K562 (cell line): ENCODE measurements at regions not wholly inside any gene's neighbourhood (a gene's known extent, or its start where the extent isn't known, plus 50 kb on each side); places are given as distances from the start of the nearest gene placed in this dataset.

Experiments used
- ATAC-seq: fragments of 200-7000 bp; cut with Tn5 transposase; 3 replicates; pipeline ENCODE4 v1.9.1; 2020; ENCODE audit warnings: moderate library complexity
- BruUV-seq: library from RNA; stranded (reverse); fragments of 400-500 nt; replicated peaks from 2 replicates; lab custom pipeline; 2021; lab: Mats Ljungman, UMichigan
- CTCF ChIA-PET: fragments of 300-600 bp; formaldehyde crosslinking; extraction: SDS; loops from one replicate; lab custom pipeline; 2021; ENCODE audit warnings: low intra/inter-chr PET ratio; lab: Yijun Ruan, JAX
- POLR2A ChIA-PET: fragments of 300-600, 350-650 bp; sonication (Branson Sonifier 250); formaldehyde crosslinking; extraction: SDS; loops from one replicate; lab custom pipeline; 2021; ENCODE audit warnings: antibody characterized with exemption, inconsistent platforms; lab: Yijun Ruan, JAX
- DNase-seq, 4 experiments: peaks; one replicate each; pipeline versions ENCODE4 v3.0.0 to v3.0.0-alpha.2; 2011 to 2018; ENCODE audit warnings: low spot score in 3 of 4, mixed read lengths in 3 of 4; ENCODE audit errors: extremely low read depth in 1 of 4
- FAIRE-seq: peaks from 2 replicates; lab custom pipeline; 2011; peaks lifted over from hg19 to GRCh38; lab: Jason Lieb, UNC
- H2AFZ ChIP-seq: 2 replicates; pipeline ENCODE4 v1.6.0; 2011; ENCODE audit warnings: low read depth, low read length, control low read depth, inconsistent platforms
- H3K27ac ChIP-seq: fragments of 200-600 bp; 3 replicates; pipeline ENCODE4 v1.8.0; 2011; ENCODE audit warnings: low read depth, mild to moderate bottlenecking, control low read depth, inconsistent platforms, low read length, moderate library complexity, mixed read lengths; ENCODE audit errors: extremely low read depth
- H3K27me3 ChIP-seq, 2 experiments: fragments of 300-600 bp in 1 of 2; 2 replicates in 1 of 2; 3 replicates in 1 of 2; pipeline versions ENCODE4 v1.6.0 to v1.8.0; 2011; ENCODE audit warnings: inconsistent platforms in 2 of 2, low read length in 2 of 2, mild to moderate bottlenecking in 1 of 2, mixed read lengths in 1 of 2, moderate library complexity in 1 of 2; ENCODE audit not compliant: control insufficient read depth in 2 of 2, insufficient read depth in 2 of 2
- H3K36me3 ChIP-seq: fragments of 300-600 bp; 3 replicates; pipeline ENCODE4 v1.8.0; 2011; ENCODE audit warnings: mild to moderate bottlenecking, low read length, inconsistent platforms; ENCODE audit not compliant: control insufficient read depth, insufficient read depth
- H3K4me1 ChIP-seq, 2 experiments: fragments of 200-600 bp in 1 of 2; replicated peaks in 1 of 2; 2 replicates in 1 of 2; 3 replicates in 1 of 2; pipeline versions ENCODE4 v1.5.1 to v1.8.0; 2011; ENCODE audit warnings: inconsistent platforms in 2 of 2, low read length in 2 of 2, mild to moderate bottlenecking in 1 of 2, mixed read lengths in 1 of 2, moderate library complexity in 1 of 2; ENCODE audit not compliant: control insufficient read depth in 2 of 2, insufficient read depth in 2 of 2
- H3K4me2 ChIP-seq: 2 replicates; pipeline ENCODE4 v1.6.1; 2011; ENCODE audit warnings: low read length, control low read depth, inconsistent platforms, mixed read lengths; ENCODE audit not compliant: insufficient read depth
- H3K4me3 ChIP-seq: fragments of 200-600 bp; sonication (generic), shearing (Covaris generic); 2 replicates; pipeline ENCODE4 v1.5.1; 2016; ENCODE audit warnings: control low read depth, inconsistent platforms
- H3K79me2 ChIP-seq: fragments of 200-600 bp; 3 replicates; pipeline ENCODE4 v1.8.0; 2011; ENCODE audit warnings: low read length, inconsistent platforms; ENCODE audit not compliant: control insufficient read depth, insufficient read depth
- H3K9ac ChIP-seq, 2 experiments: 2 replicates each; pipeline versions ENCODE4 v1.6.0 to v1.6.1; 2011; ENCODE audit warnings: low read depth in 2 of 2, low read length in 2 of 2, control low read depth in 1 of 2, inconsistent platforms in 1 of 2, mild to moderate bottlenecking in 1 of 2, mixed read lengths in 1 of 2; ENCODE audit not compliant: insufficient read depth in 1 of 2
- H3K9me1 ChIP-seq: one replicate; pipeline ENCODE4 v1.6.0; 2011; ENCODE audit warnings: inconsistent platforms, mild to moderate bottlenecking, low read length, moderate library complexity; ENCODE audit not compliant: control insufficient read depth, insufficient read depth
- H3K9me3 ChIP-seq: replicated peaks from 2 replicates; pipeline ENCODE4 v1.5.1; 2011; ENCODE audit warnings: low read depth, low read length, inconsistent platforms; ENCODE audit not compliant: control insufficient read depth, insufficient read depth
- H4K20me1 ChIP-seq: replicated peaks from 2 replicates; pipeline ENCODE4 v1.6.1; 2011; ENCODE audit warnings: low read length, inconsistent platforms, mixed read lengths; ENCODE audit not compliant: control insufficient read depth, insufficient read depth
- CBX5 ChIP-seq: IDR thresholded peaks from 2 replicates; pipeline ENCODE4 v1.6.1; 2014; ENCODE audit warnings: low read depth, borderline replicate concordance
- CCNT2 ChIP-seq: IDR thresholded peaks from 2 replicates; pipeline ENCODE4 v1.6.1; 2011; ENCODE audit warnings: borderline replicate concordance, low read depth, mild to moderate bottlenecking, moderate library complexity, mixed read lengths, low read length; ENCODE audit not compliant: insufficient read length; ENCODE audit errors: extremely low read depth
- CHD4 ChIP-seq: fragments of 200-600 bp; sonication (generic); IDR thresholded peaks from 3 replicates; pipeline ENCODE4 v1.6.1; 2012; ENCODE audit warnings: low read depth, mild to moderate bottlenecking, mixed read lengths, low read length, inconsistent platforms; ENCODE audit not compliant: insufficient read depth, insufficient replicate concordance, poor library complexity, severe bottlenecking
- GATA2 ChIP-seq: sonication (generic); formaldehyde crosslinking; IDR thresholded peaks from 2 replicates; pipeline ENCODE4 v1.4.0; 2020; ENCODE audit warnings: mild to moderate bottlenecking, missing genetic modification reagents
- HES1 ChIP-seq: fragments of 450-650 bp; IDR thresholded peaks from 2 replicates; pipeline ENCODE4 v1.6.1; 2016; ENCODE audit warnings: low read depth, mild to moderate bottlenecking, moderate library complexity
- MTA3 ChIP-seq: fragments of 450-650 bp; formaldehyde crosslinking; IDR thresholded peaks from 2 replicates; pipeline ENCODE4 v1.6.1; 2017; ENCODE audit warnings: mild to moderate bottlenecking, borderline replicate concordance
- MYBL2 ChIP-seq, 2 experiments: fragments of 450-650 bp in 1 of 2; sonication (generic) in 1 of 2; formaldehyde crosslinking in 1 of 2; IDR thresholded peaks; 2 replicates each; pipeline versions ENCODE4 v1.6.1 to v1.8.1; 2017 to 2022; ENCODE audit warnings: borderline replicate concordance in 1 of 2, inconsistent platforms in 1 of 2, low read depth in 1 of 2, mild to moderate bottlenecking in 1 of 2, missing genetic modification reagents in 1 of 2, moderate library complexity in 1 of 2
- RFX7 ChIP-seq: fragments of 250-450 bp; sonication (Bioruptor Pico); IDR thresholded peaks from 2 replicates; pipeline ENCODE4 v1.5.1; 2021; ENCODE audit warnings: mild to moderate bottlenecking
- SMARCA5 ChIP-seq: fragments of 450-650 bp; IDR thresholded peaks from 2 replicates; pipeline ENCODE4 v1.6.1; 2016
- SRF ChIP-seq, 2 experiments: fragments of 250-450, 450-650 bp in 1 of 2; sonication (Bioruptor Pico) in 1 of 2; sonication (generic) in 1 of 2; formaldehyde crosslinking; IDR thresholded peaks; 2 replicates each; pipeline versions ENCODE4 v1.5.0 to v1.5.1; 2020 to 2022; ENCODE audit warnings: mild to moderate bottlenecking in 1 of 2, missing genetic modification reagents in 1 of 2
- SRSF9 ChIP-seq: fragments of 200-400 bp; formaldehyde crosslinking; IDR thresholded peaks from 2 replicates; pipeline ENCODE4 v1.6.1; 2017; ENCODE audit warnings: low read depth, low read length, borderline replicate concordance
- TFAM ChIP-seq: fragments of 250-450 bp; sonication (Bioruptor Pico); conservative IDR thresholded peaks from 2 replicates; pipeline ENCODE4 v1.5.0; 2021; ENCODE audit warnings: mild to moderate bottlenecking, moderate library complexity
- TSC22D4 ChIP-seq: fragments of 450-650 bp; IDR thresholded peaks from 2 replicates; pipeline ENCODE4 v1.6.1; 2016; ENCODE audit warnings: missing genetic modification characterization, missing biosample characterization, control low read depth
- USF2 ChIP-seq: sonication (generic); formaldehyde crosslinking; IDR thresholded peaks from 2 replicates; pipeline ENCODE4 v1.5.0; 2020; ENCODE audit warnings: missing genetic modification reagents
- ZNF512 ChIP-seq: IDR thresholded peaks from 2 replicates; pipeline ENCODE4 v1.6.1; 2016; ENCODE audit warnings: missing genetic modification characterization, missing compliant biosample characterization
- ZNF740 ChIP-seq, 3 experiments: fragments of 200-800 bp in 1 of 3; sonication (Bioruptor generic) in 1 of 3; sonication (generic) in 1 of 3; formaldehyde crosslinking in 1 of 3; IDR thresholded peaks; 2 replicates each; pipeline versions ENCODE4 v1.6.1 to v1.8.0; 2016 to 2022; ENCODE audit warnings: mild to moderate bottlenecking in 2 of 3, missing compliant biosample characterization in 2 of 3, missing genetic modification characterization in 2 of 3, missing genetic modification reagents in 1 of 3
- ZNF764 ChIP-seq: fragments of 250-450 bp; sonication (Bioruptor Pico); IDR thresholded peaks from 2 replicates; pipeline ENCODE4 v1.4.0; 2020; ENCODE audit warnings: low read depth, mild to moderate bottlenecking, moderate library complexity
- ZSCAN32 ChIP-seq: fragments of 450-650 bp; formaldehyde crosslinking; IDR thresholded peaks from 2 replicates; pipeline ENCODE4 v1.4.0; 2020; ENCODE audit warnings: mild to moderate bottlenecking, moderate library complexity
- WGBS: fragments of 100-300 bp; shearing (Covaris generic); methylation state at CpG from one replicate; pipeline ENCODE4 v1.1.6; 2016; ENCODE audit warnings: low coverage, mixed read lengths; ENCODE audit not compliant: insufficient coverage; ENCODE audit errors: missing lambda C conversion rate; 5-methylcytosine and 5-hydroxymethylcytosine counted together
- in situ Hi-C: fragments of 300-500 bp; cut with MboI; formaldehyde crosslinking; loops from 4 replicates; pipeline ENCODE4 v1.15.0; 2018; ENCODE audit warnings: inconsistent platforms, mixed read lengths
- intact Hi-C: fragments of 100-400 bp; cut with micrococcal nuclease; formaldehyde crosslinking; loops from 2 replicates; pipeline ENCODE4 v1.14.2; 2022

GRCh38 chr4:57194068-57194611 lies 84.0 kb upstream of the IGFBP7 start:
- no peak for FAIRE-seq
- TF ChIP-seq MYBL2 (IDR thresholded peaks at IDR 0.05; ENCODE audit: low read depth) (no peak), MYBL2 (CRISPR knock-in tag; IDR thresholded peaks at IDR 0.05; ENCODE audit: borderline replicate concordance) (no peak), ZSCAN32 (CRISPR knock-in tag) (no peak), RFX7 (CRISPR knock-in tag) (no peak), CHD4 (no peak), ZNF740 (CRISPR knock-in tag; IDR thresholded peaks at IDR 0.05) (no peak), ZNF740 (tag; IDR thresholded peaks at IDR 0.05) (no peak), ZNF764 (CRISPR knock-in tag) (no peak), SRF (CRISPR knock-in tag; IDR thresholded peaks at IDR 0.05) (no peak), GATA2 (CRISPR knock-in tag) (no peak), ZNF512 (tag) (no peak), SRSF9 (no peak), HES1 (no peak), MTA3 (no peak), TFAM (CRISPR knock-in tag) (no peak), CCNT2 (no peak), TSC22D4 (tag) (no peak), SMARCA5 (no peak), CBX5 (no peak), USF2 (CRISPR knock-in tag) (no peak)
- TF ChIP-seq, all 486 proteins: peak for 0
- CTCF ChIA-PET, result no interaction called here

More at GRCh38 chr4:57194068-57194611, 84.0 kb upstream of the IGFBP7 start:
- POLR2A ChIA-PET, result interaction anchor here (0.6 kb wide), 1 partner anchor 130 kb away, joined by 3 read pairs; no protein-coding TSS in a partner anchor
- Histone ChIP-seq H4K20me1 (no peaks in the 10 kb centered on the region), H3K27ac (no peak overlapping the region), H3K4me3 (no peak overlapping the region), H3K9me3 (no peaks in the 10 kb centered on the region), H3K36me3 (no peaks in the 10 kb centered on the region), H3K9me1 (no peaks in the 10 kb centered on the region), H3K79me2 (no peaks in the 10 kb centered on the region), H3K4me1 (peaks cover 0 to 9% of the 10 kb centered on the region in 2 experiments; a peak in 2 of 5 replicates), H3K27me3 (peaks cover 7 to 13% of the 10 kb centered on the region in 2 experiments; a peak in 3 of 5 replicates), H2AFZ (no peak overlapping the region), H3K9ac (no peak overlapping the region), H3K4me2 (no peak overlapping the region)
- ATAC-seq, result peak; percentile 66
- no peak for DNase-seq
- 2% methylated on average over 20 of the region's 20 CpGs for WGBS
- intact Hi-C loops (no loop called here), in situ Hi-C loops (no loop called here)
- no TSS peak for BruUV-seq
